ENCODE measurements at regions not wholly inside any gene's neighbourhood (a gene's known extent, or its start where the extent isn't known, plus 50 kb on each side); places are given as distances from the start of the nearest gene placed in this dataset.

- no peak for TF ChIP-seq BRCA1 (IDR thresholded peaks at IDR 0.05; ENCODE audit: low read depth, low read length)
- TF ChIP-seq RBBP5 (IDR thresholded peaks at IDR 0.05; ENCODE audit: borderline replicate concordance, low read depth, low read length) = no peak
- no peak for TF ChIP-seq TEAD4 (IDR thresholded peaks at IDR 0.05; ENCODE audit: low read depth, low read length)
- TF ChIP-seq ZNF274 (IDR thresholded peaks at IDR 0.05; ENCODE audit: borderline replicate concordance, extremely low read depth, low read length) = no peak
These were observed 76.4 kb upstream of the TLR3 start (continued) for GRCh38 chr4:185992585-185992984.

Measured in H1 (cell line).